Body of pancreas (tissue), 4 donors: ENCODE measurements at regions not wholly inside any gene's neighbourhood (a gene's known extent, or its start where the extent isn't known, plus 50 kb on each side); places are given as distances from the start of the nearest gene placed in this dataset.
"Not testable (repeated sequence)": the region's sequence is repeated elsewhere in the genome, so short reads cannot be mapped to it uniquely, and the experiment has no call there.

Source experiments
- ATAC-seq: fragments of 150-250 bp; one replicate; pipeline ENCODE4 v1.9.1; 2016
- DNase-seq, 4 donors: peaks; one replicate each; pipeline ENCODE4 v3.0.0-alpha.2; 2019
- H3K27ac ChIP-seq, 4 donors: fragments of 200-600 bp; sonication (generic); 1 replicate in 3 of 4; 2 replicates in 1 of 4; pipeline versions ENCODE4 v1.5.1 to v1.6.1; 2016 to 2019; ENCODE audit warnings: mild to moderate bottlenecking in 1 of 4, mixed read lengths in 1 of 4, moderate library complexity in 1 of 4
- H3K27me3 ChIP-seq, 2 donors: fragments of 200-600 bp; sonication (generic); one replicate each; pipeline ENCODE4 v1.6.0; 2016; ENCODE audit warnings: mild to moderate bottlenecking in 1 of 2
- H3K36me3 ChIP-seq, 2 donors: fragments of 200-600 bp; sonication (generic); replicated peaks in 1 of 2; 2 replicates each; pipeline ENCODE4 v1.5.1; 2016; ENCODE audit warnings: low read depth in 2 of 2; ENCODE audit not compliant: insufficient read depth in 1 of 2
- H3K4me1 ChIP-seq: fragments of 200-600 bp; sonication (generic); one replicate; pipeline ENCODE4 v1.6.0; 2016
- H3K4me3 ChIP-seq, 2 donors: fragments of 200-600 bp; sonication (generic); 1 replicate in 1 of 2; 2 replicates in 1 of 2; pipeline ENCODE4 v1.5.1; 2016 to 2019
- H3K9me3 ChIP-seq, 3 donors: fragments of 200-600 bp; sonication (generic); 1 replicate in 2 of 3; 2 replicates in 1 of 3; pipeline ENCODE4 v1.5.1; 2016
- POLR2A ChIP-seq, 3 donors: fragments of 450-650 bp; IDR thresholded peaks; one replicate each; pipeline ENCODE4 v1.6.1; 2016; ENCODE audit warnings: antibody characterized with exemption in 3 of 3, mild to moderate bottlenecking in 2 of 3
- WGBS, 2 donors: methylation state at CpG; one replicate each; pipeline ENCODE4 v1.1.5; 2017; 5-methylcytosine and 5-hydroxymethylcytosine counted together
- intact Hi-C: fragments of 100-400 bp; cut with DNase I; formaldehyde crosslinking; loops from one replicate; pipeline ENCODE4 v1.15.1; 2023
- TF ChIP-seq, protein P1 (sequence below), 7 experiments: fragments of 450-650 bp in 4 of 7; fragments of 200-600 bp in 3 of 7; sonication (generic) in 3 of 7; IDR thresholded peaks; one replicate each; pipeline ENCODE4 v1.5.1; 2016 to 2019; ENCODE audit warnings: antibody characterized with exemption in 7 of 7

DNA sequence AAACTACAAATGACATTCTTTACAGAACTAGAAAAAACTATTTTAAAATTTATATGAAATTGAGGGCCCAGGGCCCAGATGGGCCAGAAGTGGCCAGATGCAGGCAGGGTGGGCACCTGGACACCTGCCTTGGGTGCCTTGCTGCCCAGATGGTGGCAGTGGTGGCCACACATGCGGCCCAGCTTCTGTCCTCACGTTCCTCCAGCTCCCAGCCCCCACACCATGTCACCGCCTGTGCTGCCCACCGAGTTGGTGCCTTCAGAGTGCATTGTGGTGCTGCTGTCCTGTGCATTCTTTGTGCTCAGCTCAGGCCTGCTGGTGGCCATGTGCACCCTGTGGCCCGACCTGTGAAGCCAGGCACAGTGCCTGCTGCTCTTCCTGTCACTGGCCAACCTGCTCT lies 216.8 kb upstream of the CXADR start:
- Histone ChIP-seq H3K4me3 (no peak overlapping the region), H3K27ac (no peak overlapping the region), H3K9me3 (peaks cover 0 to 4% (median 0%) of the 10 kb centered on the region in 3 donors), H3K4me1 (no peaks in the 10 kb centered on the region), H3K36me3 (no peaks in the 10 kb centered on the region), H3K27me3 (no peaks in the 10 kb centered on the region)
- no peak for TF ChIP-seq POLR2A (IDR thresholded peaks at IDR 0.05)
- TF ChIP-seq, protein P1, sequence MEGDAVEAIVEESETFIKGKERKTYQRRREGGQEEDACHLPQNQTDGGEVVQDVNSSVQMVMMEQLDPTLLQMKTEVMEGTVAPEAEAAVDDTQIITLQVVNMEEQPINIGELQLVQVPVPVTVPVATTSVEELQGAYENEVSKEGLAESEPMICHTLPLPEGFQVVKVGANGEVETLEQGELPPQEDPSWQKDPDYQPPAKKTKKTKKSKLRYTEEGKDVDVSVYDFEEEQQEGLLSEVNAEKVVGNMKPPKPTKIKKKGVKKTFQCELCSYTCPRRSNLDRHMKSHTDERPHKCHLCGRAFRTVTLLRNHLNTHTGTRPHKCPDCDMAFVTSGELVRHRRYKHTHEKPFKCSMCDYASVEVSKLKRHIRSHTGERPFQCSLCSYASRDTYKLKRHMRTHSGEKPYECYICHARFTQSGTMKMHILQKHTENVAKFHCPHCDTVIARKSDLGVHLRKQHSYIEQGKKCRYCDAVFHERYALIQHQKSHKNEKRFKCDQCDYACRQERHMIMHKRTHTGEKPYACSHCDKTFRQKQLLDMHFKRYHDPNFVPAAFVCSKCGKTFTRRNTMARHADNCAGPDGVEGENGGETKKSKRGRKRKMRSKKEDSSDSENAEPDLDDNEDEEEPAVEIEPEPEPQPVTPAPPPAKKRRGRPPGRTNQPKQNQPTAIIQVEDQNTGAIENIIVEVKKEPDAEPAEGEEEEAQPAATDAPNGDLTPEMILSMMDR (IDR thresholded peaks at IDR 0.05), result no peak
- WGBS, 2 donors, result 51 to 68% methylated on average over 5 of the region's 5 CpGs
- no peak for ATAC-seq
- no peak for DNase-seq
- intact Hi-C loops, result no loop called here

DNA sequence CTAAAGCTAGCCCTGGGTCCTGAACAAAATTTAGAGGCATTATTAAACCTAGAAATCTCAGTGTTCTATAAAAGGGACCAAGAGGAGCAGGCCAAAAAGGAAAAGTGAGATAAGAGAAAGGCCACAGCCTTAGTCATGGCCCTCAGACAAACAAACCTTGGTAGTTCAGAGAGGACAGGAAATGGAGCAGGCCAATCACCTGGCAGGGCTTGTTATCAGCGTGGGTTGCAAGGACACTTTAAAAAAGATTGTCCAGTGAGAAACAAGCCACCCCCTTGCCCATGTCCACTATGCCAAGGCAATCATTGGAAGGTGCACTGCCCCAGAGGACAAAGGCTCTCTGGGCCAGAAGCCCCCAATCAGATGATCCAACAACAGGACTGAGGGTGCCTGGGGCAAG lies 213.3 kb upstream of the CXADR start:
- H3K27ac ChIP-seq, H3K4me1 ChIP-seq, H3K27me3 ChIP-seq, ATAC-seq, H3K9me3 ChIP-seq, H3K4me3 ChIP-seq, H3K36me3 ChIP-seq, DNase-seq, intact Hi-C loops: not testable (repeated sequence)
- WGBS, 2 donors, result 30 to 60% methylated on average over 1 of the region's 1 CpG

DNA sequence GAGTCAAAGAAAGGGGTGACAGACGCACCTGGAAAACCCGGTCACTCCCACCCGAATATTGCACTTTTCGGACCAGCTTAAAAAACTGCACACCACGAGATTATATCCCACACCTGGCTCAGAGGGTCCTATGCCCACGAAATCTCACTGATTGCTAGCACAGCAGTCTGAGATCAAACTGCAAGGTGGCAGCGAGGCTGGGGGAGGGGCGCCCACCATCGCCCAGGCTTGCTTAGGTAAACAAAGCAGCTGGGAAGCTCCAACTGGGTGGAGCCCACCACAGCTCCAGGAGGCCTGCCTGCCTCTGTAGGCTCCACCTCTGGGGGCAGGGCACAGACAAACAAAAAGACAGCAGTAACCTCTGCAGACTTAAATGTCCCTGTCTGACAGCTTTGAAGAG lies 185.1 kb upstream of the CXADR start:
- intact Hi-C loops, H3K27ac ChIP-seq, H3K4me3 ChIP-seq, H3K9me3 ChIP-seq, H3K27me3 ChIP-seq, H3K4me1 ChIP-seq, H3K36me3 ChIP-seq, DNase-seq, ATAC-seq: not testable (repeated sequence)
- 61% methylated on average over 9 of the region's 9 CpGs; no CpG with 5 or more reads in 1 of the 2 donors for WGBS, 2 donors

DNA sequence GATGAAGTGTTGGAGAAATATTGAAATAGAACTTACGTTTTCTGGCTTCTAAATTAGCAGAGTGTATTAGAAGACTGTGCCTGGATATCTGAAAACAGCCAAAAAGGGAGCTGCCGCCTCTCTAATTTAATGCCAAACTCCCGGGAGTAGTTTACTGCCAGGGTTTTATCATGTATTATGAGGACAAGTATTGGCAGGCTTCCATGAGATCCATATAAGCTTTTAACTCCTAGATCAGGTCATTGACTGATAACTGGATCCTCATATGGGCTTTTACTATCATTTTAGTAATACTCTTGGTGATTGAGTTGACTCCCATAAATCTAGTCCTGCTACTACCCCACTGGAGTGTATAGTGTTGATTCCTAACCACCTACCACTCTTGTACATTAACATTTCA lies 178.4 kb upstream of the CXADR start:
- 33 to 46% methylated on average over 3 of the region's 3 CpGs for WGBS, 2 donors
- no peak for TF ChIP-seq POLR2A (IDR thresholded peaks at IDR 0.05)
- TF ChIP-seq, protein P1 (IDR thresholded peaks at IDR 0.05), result no peak
- DNase-seq (no peak), ATAC-seq (no peak)
- Histone ChIP-seq H3K27ac (no peak overlapping the region), H3K9me3 (no peaks in the 10 kb centered on the region), H3K4me1 (no peaks in the 10 kb centered on the region), H3K27me3 (no peaks in the 10 kb centered on the region), H3K4me3 (no peak overlapping the region), H3K36me3 (no peaks in the 10 kb centered on the region)
- intact Hi-C loops, result no loop called here

DNA sequence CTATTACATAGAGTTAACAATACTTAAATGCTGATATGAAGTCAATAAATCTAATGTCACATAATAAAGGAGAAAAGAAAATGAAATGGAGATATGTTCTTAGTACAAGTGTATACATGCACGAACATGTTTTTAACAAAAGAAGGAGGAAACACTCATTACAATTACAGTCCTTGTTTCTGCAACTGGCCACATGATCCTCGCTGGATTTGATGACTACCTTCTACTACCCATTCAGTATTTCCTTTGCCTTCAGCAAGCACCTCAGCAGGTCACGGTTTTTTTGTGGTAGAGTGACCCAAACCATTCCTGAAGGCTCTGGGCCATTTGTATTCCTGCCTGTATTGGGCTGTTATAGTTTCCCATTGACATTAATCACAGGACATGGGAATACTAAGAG lies 172.8 kb upstream of the CXADR start:
- ATAC-seq (no peak), DNase-seq (no peak)

DNA sequence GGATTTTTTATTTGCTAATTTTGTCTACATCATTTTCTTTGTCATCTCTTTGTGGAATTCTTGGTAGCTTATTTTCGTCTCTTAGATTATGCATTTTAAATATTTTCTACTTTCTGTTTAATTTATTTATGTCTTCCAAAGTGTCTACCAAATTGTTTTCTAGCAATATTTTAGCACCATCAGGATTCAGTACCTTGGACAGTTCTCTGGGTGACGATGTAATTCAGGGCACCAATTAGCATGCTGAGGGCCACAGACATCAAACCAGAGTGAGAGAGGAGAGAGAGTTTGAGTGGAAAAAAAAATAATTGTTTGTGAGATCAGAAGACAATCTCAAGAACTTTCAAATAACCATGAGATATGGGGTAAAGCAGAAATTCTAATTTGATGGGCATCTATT lies 169.8 kb upstream of the CXADR start:
- H3K36me3 ChIP-seq, result no peaks in the 10 kb centered on the region

More for the DNA sequence above, 172.8 kb upstream of the CXADR start:
- H3K27ac ChIP-seq, result no peak overlapping the region
- no peaks in the 10 kb centered on the region for H3K27me3 ChIP-seq
- no peaks in the 10 kb centered on the region for H3K4me1 ChIP-seq
- 43 to 53% methylated on average over 3 of the region's 3 CpGs for WGBS, 2 donors
- H3K4me3 ChIP-seq, result no peak overlapping the region
- no peaks in the 10 kb centered on the region for H3K36me3 ChIP-seq
- intact Hi-C loops, result no loop called here
- H3K9me3 ChIP-seq, result no peaks in the 10 kb centered on the region
- TF ChIP-seq, protein P1 (IDR thresholded peaks at IDR 0.05), result no peak
- TF ChIP-seq POLR2A (IDR thresholded peaks at IDR 0.05), result no peak

More for the DNA sequence above, 169.8 kb upstream of the CXADR start:
- WGBS, 2 donors, result 9 to 14% methylated on average over 2 of the region's 2 CpGs
- ATAC-seq (no peak), DNase-seq (no peak)
- TF ChIP-seq, protein P1 (IDR thresholded peaks at IDR 0.05), result no peak
- no peak for TF ChIP-seq POLR2A (IDR thresholded peaks at IDR 0.05)
- Histone ChIP-seq H3K27me3 (no peaks in the 10 kb centered on the region), H3K4me3 (no peak overlapping the region), H3K9me3 (no peaks in the 10 kb centered on the region), H3K27ac (no peak overlapping the region), H3K4me1 (no peaks in the 10 kb centered on the region)
- intact Hi-C loops, result no loop called here
